ENCODE measurements at regions not wholly inside any gene's neighbourhood (a gene's known extent, or its start where the extent isn't known, plus 50 kb on each side); places are given as distances from the start of the nearest gene placed in this dataset.

DNA sequence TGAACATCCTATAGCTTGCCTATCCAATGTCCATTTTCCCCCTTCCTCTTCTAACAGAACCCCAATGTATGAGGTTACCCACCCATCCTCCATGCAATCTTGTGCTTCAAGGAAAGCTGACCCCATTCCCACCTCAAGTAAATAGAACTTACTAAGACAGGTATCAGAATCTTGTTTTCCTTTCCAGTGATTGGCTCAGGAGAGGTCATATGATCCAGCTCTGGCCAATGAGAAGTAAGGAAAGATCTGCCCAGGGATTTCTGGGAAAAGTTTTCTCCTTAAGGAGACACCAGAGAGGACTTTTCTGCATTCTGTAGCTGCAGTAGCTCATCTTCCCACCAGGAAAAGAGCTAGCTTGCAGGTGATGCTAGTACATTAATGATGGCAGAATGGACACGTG is 341.8 kb upstream of the ZFP64 start:
- no peaks in the 10 kb centered on the region for H3K9me2 ChIP-seq (ENCODE audit: insufficient read depth)
- no peak overlapping the region for H3K4me3 ChIP-seq (replicated peaks in 1 of 2; ENCODE audit: low read depth in 1 of 2, low read length in 2 of 2)
- H3K4me1 ChIP-seq (ENCODE audit: control insufficient read depth in 1 of 2, insufficient read depth in 2 of 2, low read length in 2 of 2): no peaks in the 10 kb centered on the region
- H2AFZ ChIP-seq (ENCODE audit: low read depth, low read length, poor library complexity, severe bottlenecking): no peak overlapping the region
- H3K9ac ChIP-seq (ENCODE audit: low read length): no peak overlapping the region
- TF ChIP-seq CEBPB (IDR thresholded peaks at IDR 0.05; ENCODE audit: low read depth) (no peak), ATF3 (IDR thresholded peaks at IDR 0.05) (no peak), RAD21 (IDR thresholded peaks at IDR 0.05; ENCODE audit: low read depth) (no peak), POLR2A (IDR thresholded peaks at IDR 0.05; ENCODE audit: borderline replicate concordance, extremely low read depth, insufficient read depth, insufficient read length) (no peak), EZH2 (IDR thresholded peaks at IDR 0.05) (no peak), EZH2phosphoT487 (IDR thresholded peaks at IDR 0.05; ENCODE audit: borderline replicate concordance) (no peak), ZFX (IDR thresholded peaks at IDR 0.05) (no peak), SIN3A (IDR thresholded peaks at IDR 0.05; ENCODE audit: low read depth) (no peak), SP1 (IDR thresholded peaks at IDR 0.05; ENCODE audit: low read depth) (no peak)
- TF ChIP-seq, protein P1, sequence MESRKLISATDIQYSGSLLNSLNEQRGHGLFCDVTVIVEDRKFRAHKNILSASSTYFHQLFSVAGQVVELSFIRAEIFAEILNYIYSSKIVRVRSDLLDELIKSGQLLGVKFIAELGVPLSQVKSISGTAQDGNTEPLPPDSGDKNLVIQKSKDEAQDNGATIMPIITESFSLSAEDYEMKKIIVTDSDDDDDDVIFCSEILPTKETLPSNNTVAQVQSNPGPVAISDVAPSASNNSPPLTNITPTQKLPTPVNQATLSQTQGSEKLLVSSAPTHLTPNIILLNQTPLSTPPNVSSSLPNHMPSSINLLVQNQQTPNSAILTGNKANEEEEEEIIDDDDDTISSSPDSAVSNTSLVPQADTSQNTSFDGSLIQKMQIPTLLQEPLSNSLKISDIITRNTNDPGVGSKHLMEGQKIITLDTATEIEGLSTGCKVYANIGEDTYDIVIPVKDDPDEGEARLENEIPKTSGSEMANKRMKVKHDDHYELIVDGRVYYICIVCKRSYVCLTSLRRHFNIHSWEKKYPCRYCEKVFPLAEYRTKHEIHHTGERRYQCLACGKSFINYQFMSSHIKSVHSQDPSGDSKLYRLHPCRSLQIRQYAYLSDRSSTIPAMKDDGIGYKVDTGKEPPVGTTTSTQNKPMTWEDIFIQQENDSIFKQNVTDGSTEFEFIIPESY (IDR thresholded peaks at IDR 0.05; ENCODE audit: extremely low read depth, insufficient replicate concordance, low read length): no peak
- TF ChIP-seq, protein P2, sequence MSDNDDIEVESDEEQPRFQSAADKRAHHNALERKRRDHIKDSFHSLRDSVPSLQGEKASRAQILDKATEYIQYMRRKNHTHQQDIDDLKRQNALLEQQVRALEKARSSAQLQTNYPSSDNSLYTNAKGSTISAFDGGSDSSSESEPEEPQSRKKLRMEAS (IDR thresholded peaks at IDR 0.05): no peak
- H3K36me3 ChIP-seq (ENCODE audit: control insufficient read depth in 1 of 2, insufficient read depth in 2 of 2, low read length in 2 of 2): no peaks in the 10 kb centered on the region
- H3K27me3 ChIP-seq (ENCODE audit: insufficient read depth, low read length): no peaks in the 10 kb centered on the region
- CTCF ChIA-PET: no interaction called here
- H3K27ac ChIP-seq (ENCODE audit: low read depth, low read length): no peak overlapping the region
- no peak overlapping the region for H3K4me2 ChIP-seq (ENCODE audit: low read length)
- no peaks in the 10 kb centered on the region for H3K79me2 ChIP-seq (ENCODE audit: insufficient read depth, low read length)
- 0 out of 4 replicates have a peak, but pooled peaks cover 0 to 3% of the 10 kb centered on the region in 2 experiments for H3K9me3 ChIP-seq (ENCODE audit: control insufficient read depth in 1 of 2, insufficient read depth in 1 of 2, low read depth in 1 of 2, low read length in 2 of 2)
- no peaks in the 10 kb centered on the region for H4K20me1 ChIP-seq (ENCODE audit: insufficient read depth)
- POLR2A ChIA-PET: no interaction called here
- intact Hi-C loops (cut with micrococcal nuclease): no loop called here
- RAD21 ChIA-PET (ENCODE audit: low non-redundant PET in 1 of 2, low total read pairs in 2 of 2, uncharacterized antibody in 2 of 2, unreplicated experiment in 2 of 2): no interaction called here
- ATAC-seq (no peak), DNase-seq (ENCODE audit: low read depth, low spot score) (no peak)
- no TSS peak for BruUV-seq (replicated peaks)

Data from HCT116 (cell line).